Thyroid gland (tissue), 4 donors: ENCODE measurements at regions not wholly inside any gene's neighbourhood (a gene's known extent, or its start where the extent isn't known, plus 50 kb on each side); places are given as distances from the start of the nearest gene placed in this dataset.

ENCODE experiments used
- DNase-seq, 2 donors: peaks; one replicate each; pipeline ENCODE4 v3.0.0-alpha.2; 2019
- H3K27ac ChIP-seq, 3 donors: fragments of 200-600 bp; sonication (generic); 1 replicate in 2 of 3; 2 replicates in 1 of 3; pipeline ENCODE4 v1.5.1; 2016 to 2019; ENCODE audit warnings: mild to moderate bottlenecking in 1 of 3, moderate library complexity in 1 of 3
- H3K27me3 ChIP-seq: fragments of 200-600 bp; sonication (generic); one replicate; pipeline ENCODE4 v1.5.1; 2019
- H3K36me3 ChIP-seq, 2 donors: fragments of 200-600 bp; sonication (generic); one replicate each; pipeline ENCODE4 v1.5.1; 2016 to 2019
- H3K4me1 ChIP-seq, 2 donors: fragments of 200-600 bp; sonication (generic); one replicate each; pipeline ENCODE4 v1.5.1; 2017 to 2019
- H3K4me3 ChIP-seq, 3 donors: fragments of 200-600 bp; sonication (generic); replicated peaks in 1 of 3; 1 replicate in 2 of 3; 2 replicates in 1 of 3; pipeline ENCODE4 v1.5.1; 2016; ENCODE audit warnings: mild to moderate bottlenecking in 1 of 3
- H3K9me3 ChIP-seq: fragments of 200-600 bp; sonication (generic); one replicate; pipeline ENCODE4 v1.5.1; 2017
- POLR2A ChIP-seq, 2 donors: fragments of 450-650 bp; IDR thresholded peaks; one replicate each; pipeline ENCODE4 v1.6.1; 2017; ENCODE audit warnings: antibody characterized with exemption in 2 of 2, mild to moderate bottlenecking in 2 of 2, moderate library complexity in 1 of 2
- WGBS, 2 donors: methylation state at CpG; one replicate each; pipeline ENCODE4 v1.1.5; 2017; 5-methylcytosine and 5-hydroxymethylcytosine counted together
- intact Hi-C: fragments of 100-400 bp; cut with DNase I; formaldehyde crosslinking; loops from one replicate; pipeline ENCODE4 v1.15.1; 2023
- TF ChIP-seq, protein P1 (sequence below), 6 experiments: fragments of 200-600 bp in 3 of 6; fragments of 450-650 bp in 3 of 6; sonication (generic) in 3 of 6; IDR thresholded peaks; one replicate each; pipeline ENCODE4 v1.5.1; 2016 to 2019; ENCODE audit warnings: antibody characterized with exemption in 6 of 6, mild to moderate bottlenecking in 2 of 6, inconsistent platforms in 1 of 6, moderate library complexity in 1 of 6

DNA sequence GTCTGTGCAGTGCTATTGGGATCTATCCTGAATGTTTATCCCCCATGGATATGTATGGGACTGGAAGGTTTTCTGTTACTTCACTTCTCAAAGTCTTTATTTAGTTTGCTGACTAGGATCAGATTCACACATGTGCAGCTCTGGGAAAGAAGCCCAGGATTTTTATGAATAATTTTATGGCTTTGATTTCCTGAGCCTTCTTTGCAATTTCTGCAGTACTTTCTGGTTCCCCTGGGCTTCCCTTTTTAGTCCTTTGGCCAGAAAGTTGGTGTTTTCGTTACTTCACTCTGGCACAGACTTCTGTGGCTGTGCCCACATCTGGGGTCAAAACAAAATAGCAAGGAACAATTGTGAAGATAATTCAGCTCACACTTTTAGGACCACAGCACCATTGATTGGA is 721.0 kb downstream of the OTOL1 start:
- no peaks in the 10 kb centered on the region for H3K36me3 ChIP-seq
- DNase-seq, result no peak
- H3K9me3 ChIP-seq, result no peaks in the 10 kb centered on the region
- TF ChIP-seq, protein P1, sequence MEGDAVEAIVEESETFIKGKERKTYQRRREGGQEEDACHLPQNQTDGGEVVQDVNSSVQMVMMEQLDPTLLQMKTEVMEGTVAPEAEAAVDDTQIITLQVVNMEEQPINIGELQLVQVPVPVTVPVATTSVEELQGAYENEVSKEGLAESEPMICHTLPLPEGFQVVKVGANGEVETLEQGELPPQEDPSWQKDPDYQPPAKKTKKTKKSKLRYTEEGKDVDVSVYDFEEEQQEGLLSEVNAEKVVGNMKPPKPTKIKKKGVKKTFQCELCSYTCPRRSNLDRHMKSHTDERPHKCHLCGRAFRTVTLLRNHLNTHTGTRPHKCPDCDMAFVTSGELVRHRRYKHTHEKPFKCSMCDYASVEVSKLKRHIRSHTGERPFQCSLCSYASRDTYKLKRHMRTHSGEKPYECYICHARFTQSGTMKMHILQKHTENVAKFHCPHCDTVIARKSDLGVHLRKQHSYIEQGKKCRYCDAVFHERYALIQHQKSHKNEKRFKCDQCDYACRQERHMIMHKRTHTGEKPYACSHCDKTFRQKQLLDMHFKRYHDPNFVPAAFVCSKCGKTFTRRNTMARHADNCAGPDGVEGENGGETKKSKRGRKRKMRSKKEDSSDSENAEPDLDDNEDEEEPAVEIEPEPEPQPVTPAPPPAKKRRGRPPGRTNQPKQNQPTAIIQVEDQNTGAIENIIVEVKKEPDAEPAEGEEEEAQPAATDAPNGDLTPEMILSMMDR (IDR thresholded peaks at IDR 0.05), result no peak
- intact Hi-C loops, result no loop called here
- 57% methylated on average over 1 of the region's 1 CpG for WGBS, 2 donors
- H3K27ac ChIP-seq, result no peak overlapping the region
- no peaks in the 10 kb centered on the region for H3K27me3 ChIP-seq
- H3K4me1 ChIP-seq, result no peaks in the 10 kb centered on the region
- no peak overlapping the region for H3K4me3 ChIP-seq

DNA sequence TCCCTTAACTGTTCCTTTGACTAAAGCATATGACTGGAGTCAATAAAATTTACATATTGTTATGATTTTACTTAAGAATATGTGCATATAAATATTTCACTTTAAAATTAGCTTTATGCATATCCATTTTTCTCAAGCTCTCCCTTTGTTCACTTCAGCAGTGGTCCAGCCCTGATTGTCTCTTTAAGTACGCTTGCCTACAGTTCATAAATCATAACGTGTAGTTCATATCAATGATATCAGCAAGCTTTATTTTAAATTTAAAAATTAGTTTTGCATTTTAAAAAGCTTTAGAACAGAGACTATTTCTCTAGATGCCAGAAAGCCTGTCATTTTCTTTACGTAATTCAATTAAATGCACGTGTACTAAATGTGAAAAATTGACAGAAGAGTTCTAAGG is 721.9 kb downstream of the OTOL1 start:
- 78 to 79% methylated on average over 4 of the region's 4 CpGs for WGBS, 2 donors
- Histone ChIP-seq H3K4me3 (no peak overlapping the region), H3K36me3 (no peaks in the 10 kb centered on the region), H3K9me3 (no peaks in the 10 kb centered on the region), H3K27ac (no peak overlapping the region), H3K27me3 (no peaks in the 10 kb centered on the region), H3K4me1 (no peaks in the 10 kb centered on the region)
- no peak for DNase-seq
- TF ChIP-seq, protein P1 (IDR thresholded peaks at IDR 0.05), result no peak
- TF ChIP-seq POLR2A (IDR thresholded peaks at IDR 0.05), result no peak
- intact Hi-C loops, result no loop called here

DNA sequence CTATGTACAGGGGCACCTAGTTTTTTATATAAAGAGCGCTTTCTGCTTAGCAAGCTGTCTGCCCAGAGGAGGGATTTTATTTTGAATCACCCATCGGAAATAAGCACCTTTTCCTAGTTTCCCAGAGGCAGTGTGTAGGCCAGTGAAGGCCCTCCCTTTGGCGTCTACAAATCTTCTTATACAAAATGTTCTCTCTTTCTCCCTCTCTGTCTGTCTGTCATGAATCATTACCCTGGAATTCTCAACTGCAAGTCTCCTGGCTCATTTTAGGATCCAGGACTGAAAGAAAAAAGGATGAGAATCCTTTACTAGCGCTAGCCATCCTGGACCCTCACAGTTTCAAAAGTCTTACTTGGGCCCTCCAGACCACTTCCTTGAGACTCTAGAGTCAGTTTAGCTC is 728.1 kb downstream of the OTOL1 start:
- H3K4me3 ChIP-seq, result no peak overlapping the region
- H3K27me3 ChIP-seq, result no peaks in the 10 kb centered on the region
- H3K4me1 ChIP-seq, result no peaks in the 10 kb centered on the region
- DNase-seq, result no peak
- H3K36me3 ChIP-seq, result no peaks in the 10 kb centered on the region
- intact Hi-C loops, result no loop called here
- 95 to 99% methylated on average over 4 of the region's 4 CpGs for WGBS, 2 donors
- TF ChIP-seq POLR2A (IDR thresholded peaks at IDR 0.05), result no peak
- TF ChIP-seq, protein P1 (IDR thresholded peaks at IDR 0.05), result no peak
- no peak overlapping the region for H3K27ac ChIP-seq
- H3K9me3 ChIP-seq, result no peaks in the 10 kb centered on the region

DNA sequence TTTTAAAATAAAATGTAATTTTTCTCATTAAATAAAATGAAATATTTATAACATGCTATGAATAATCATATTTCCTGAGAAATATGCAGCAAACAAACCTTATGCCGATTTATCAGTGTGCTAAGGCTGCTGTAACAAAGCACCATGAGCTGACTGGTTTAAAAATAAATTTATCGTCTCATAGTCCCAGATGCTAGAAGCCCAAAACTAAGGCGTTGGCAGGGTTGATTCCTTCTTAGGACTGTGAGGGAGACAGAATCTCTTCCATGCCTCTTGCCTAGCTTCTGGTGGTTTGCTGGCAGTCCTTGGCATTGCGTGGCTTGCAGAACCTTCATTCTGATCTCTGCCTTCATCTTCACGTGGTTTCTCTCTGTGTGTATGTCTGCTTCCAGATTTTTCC is 740.3 kb downstream of the OTOL1 start:
- WGBS, 2 donors, result 87 to 89% methylated on average over 5 of the region's 5 CpGs

DNA sequence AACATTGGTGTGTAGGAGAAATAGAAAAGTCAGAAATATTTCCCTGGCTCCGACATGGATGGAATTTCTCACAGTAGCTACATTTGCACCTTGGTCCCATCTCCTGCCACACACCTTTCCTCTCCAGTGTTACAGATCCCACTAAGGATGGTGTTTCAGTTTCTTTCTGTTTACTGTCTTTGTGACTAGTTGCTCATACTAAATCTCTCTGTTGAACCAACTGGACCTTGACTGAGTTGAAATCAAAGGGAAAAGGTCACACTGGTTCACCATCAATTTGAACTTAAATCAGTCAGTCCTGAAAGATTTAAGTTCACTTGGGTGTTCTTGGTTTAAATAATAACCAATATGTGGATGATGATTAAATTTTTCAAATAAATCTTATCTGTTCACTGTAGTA is 754.2 kb downstream of the OTOL1 start:
- TF ChIP-seq POLR2A (IDR thresholded peaks at IDR 0.05), result no peak
- TF ChIP-seq, protein P1 (IDR thresholded peaks at IDR 0.05), result no peak
- Histone ChIP-seq H3K4me1 (no peaks in the 10 kb centered on the region), H3K27me3 (no peaks in the 10 kb centered on the region), H3K9me3 (no peaks in the 10 kb centered on the region), H3K36me3 (no peaks in the 10 kb centered on the region), H3K27ac (no peak overlapping the region), H3K4me3 (no peak overlapping the region)
- no peak for DNase-seq
- WGBS, 2 donors, result 86 to 87% methylated on average over 1 of the region's 1 CpG
- intact Hi-C loops, result no loop called here

More for the DNA sequence above, 740.3 kb downstream of the OTOL1 start:
- Histone ChIP-seq H3K4me1 (no peaks in the 10 kb centered on the region), H3K4me3 (no peak overlapping the region), H3K9me3 (no peaks in the 10 kb centered on the region), H3K36me3 (no peaks in the 10 kb centered on the region), H3K27me3 (no peaks in the 10 kb centered on the region), H3K27ac (no peak overlapping the region)
- no peak for DNase-seq
- intact Hi-C loops, result no loop called here
- TF ChIP-seq, protein P1 (IDR thresholded peaks at IDR 0.05), result no peak
- TF ChIP-seq POLR2A (IDR thresholded peaks at IDR 0.05), result no peak
